Spleen (tissue), 7 donors: ENCODE measurements at regions not wholly inside any gene's neighbourhood (a gene's known extent, or its start where the extent isn't known, plus 50 kb on each side); places are given as distances from the start of the nearest gene placed in this dataset.
"Not testable (repeated sequence)": the region's sequence is repeated elsewhere in the genome, so short reads cannot be mapped to it uniquely, and the experiment has no call there.

Source experiments
- CTCF ChIP-seq, 11 experiments: fragments of 200-600 bp in 7 of 11; fragments of 450-650 bp in 4 of 11; sonication (generic) in 4 of 11; IDR thresholded peaks in 8 of 11; conservative IDR thresholded peaks in 3 of 11; 1 replicate in 7 of 11; 2 replicates in 4 of 11; pipeline versions ENCODE4 v1.4.0 to v1.8.0; 2016 to 2021; ENCODE audit warnings: antibody characterized with exemption in 11 of 11, inconsistent platforms in 4 of 11, mild to moderate bottlenecking in 1 of 11
- POLR2A ChIP-seq, 3 donors: fragments of 450-650 bp; IDR thresholded peaks; one replicate each; pipeline ENCODE4 v1.5.1; 2017; ENCODE audit warnings: antibody characterized with exemption in 3 of 3, mild to moderate bottlenecking in 1 of 3
- POLR2AphosphoS5 ChIP-seq, 3 donors: sonication (generic); formaldehyde crosslinking; IDR thresholded peaks; one replicate each; pipeline ENCODE4 v1.5.1; 2017; ENCODE audit warnings: antibody characterized with exemption in 3 of 3
- donor health status: DM: no; HTN: no; CAD: no; lungs with moderate emphysema.
- donor health status: DM: no; HTN: no; CAD: no.
- donor health status: DM: no; HTN: no; CAD: no.

GRCh38 chr10:33650131-33650530, 315.7 kb upstream of the NRP1 start:
- not testable (repeated sequence) for TF ChIP-seq CTCF (IDR thresholded peaks at IDR 0.05 in 8 of 11, conservative IDR thresholded peaks at IDR 0.05 in 3 of 11); POLR2A (IDR thresholded peaks at IDR 0.05); POLR2AphosphoS5 (IDR thresholded peaks at IDR 0.05)
